Erythroblast (primary cell): ENCODE measurements at regions not wholly inside any gene's neighbourhood (a gene's known extent, or its start where the extent isn't known, plus 50 kb on each side); places are given as distances from the start of the nearest gene placed in this dataset.

Source experiments
- GATA1 ChIP-seq: IDR thresholded peaks from 2 replicates; pipeline ENCODE4 v1.6.1; 2011; ENCODE audit warnings: low read depth, mild to moderate bottlenecking, control low read depth, low read length, moderate library complexity
- POLR2A ChIP-seq: IDR thresholded peaks from 2 replicates; pipeline ENCODE4 v1.6.1; 2011; ENCODE audit warnings: mild to moderate bottlenecking, low read length

- TF ChIP-seq POLR2A (no peak), GATA1 (no peak)
Observed at GRCh38 chr10:31587691-31588090, 268.7 kb downstream of the ZEB1 start.
